ENCODE measurements at regions not wholly inside any gene's neighbourhood (a gene's known extent, or its start where the extent isn't known, plus 50 kb on each side); places are given as distances from the start of the nearest gene placed in this dataset.

GRCh38 chr12:3938042-3938544, 64.9 kb upstream of the PARP11 start:
- Mint-ChIP-seq H3K9me3 (peaks cover 0 to 11% (median 7%) of the 10 kb centered on the region in 7 donors), H3K27me3 (ENCODE audit: low read depth in 3 of 3) (peaks cover 1 to 4% (median 3%) of the 10 kb centered on the region in 3 donors), H3K4me3 (no peak overlapping the region), H3K27ac (no peak overlapping the region), H3K36me3 (no peaks in the 10 kb centered on the region), H3K4me1 (peaks cover 9% of the 10 kb centered on the region)
- Histone ChIP-seq H4K20me1 (ENCODE audit: insufficient read depth, low read length) (no peaks in the 10 kb centered on the region), H3K27me3 (ENCODE audit: control insufficient read depth in 2 of 2, insufficient read depth in 2 of 2, low read length in 2 of 2) (no peaks in the 10 kb centered on the region), H3K36me3 (replicated peaks in 1 of 2; ENCODE audit: control insufficient read depth in 1 of 2, insufficient read depth in 2 of 2, low read length in 2 of 2) (no peaks in the 10 kb centered on the region), H3K4me3 (replicated peaks in 1 of 3; ENCODE audit: low read depth in 2 of 3, low read length in 3 of 3) (no peak overlapping the region), H2AFZ (ENCODE audit: insufficient read depth, low read depth, low read length, poor library complexity, severe bottlenecking) (no peak overlapping the region), H3K4me1 (ENCODE audit: control insufficient read depth in 1 of 2, insufficient read depth in 2 of 2, low read length in 2 of 2) (no peaks in the 10 kb centered on the region), H3K9ac (ENCODE audit: insufficient read depth, low read length, poor library complexity, severe bottlenecking) (no peak overlapping the region), H3K9me3 (replicated peaks in 1 of 2; ENCODE audit: control insufficient read depth in 1 of 2, insufficient read depth in 1 of 2, low read length in 2 of 2) (peaks cover 0 to 5% of the 10 kb centered on the region in 2 donors), H3K27ac (ENCODE audit: low read depth in 1 of 2, low read length in 2 of 2) (no peak overlapping the region), H3K4me2 (replicated peaks; ENCODE audit: extremely low read depth, low read length, poor library complexity, severe bottlenecking) (no peak overlapping the region), H3K79me2 (ENCODE audit: insufficient read depth, low read length) (no peaks in the 10 kb centered on the region)
- intact Hi-C loops (cut with micrococcal nuclease) = no loop called here
- WGBS (ENCODE audit: insufficient coverage) = no CpG with 5 or more reads among the region's 3 CpGs
- TF ChIP-seq CTCF (IDR thresholded peaks at IDR 0.05) = no peak
- no peak for DNase-seq

DNA sequence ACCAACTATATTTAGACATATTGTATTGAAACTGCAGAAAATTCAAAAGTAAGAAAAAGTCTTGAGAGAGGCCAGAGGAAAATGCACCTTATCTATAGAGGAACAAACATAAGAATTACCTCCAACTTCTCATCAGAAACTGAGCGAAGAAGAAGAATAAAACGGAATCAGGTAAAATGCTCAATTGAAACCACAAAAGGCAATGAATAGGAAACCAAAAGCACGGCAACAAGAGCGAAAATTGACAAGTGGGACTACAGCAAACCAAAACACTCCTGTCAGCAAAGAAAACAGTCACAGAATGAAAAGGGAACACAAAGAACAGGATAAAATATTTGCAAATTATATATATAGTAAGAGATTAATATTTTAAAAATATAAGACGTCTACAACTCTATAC, 61.9 kb upstream of the PARP11 start:
- peaks cover 0 to 5% of the 10 kb centered on the region in 2 donors for H3K9me3 ChIP-seq (replicated peaks in 1 of 2; ENCODE audit: control insufficient read depth in 1 of 2, insufficient read depth in 1 of 2, low read length in 2 of 2)
- TF ChIP-seq CTCF (IDR thresholded peaks at IDR 0.05) = no peak
- Mint-ChIP-seq H3K4me3 (no peak overlapping the region), H3K27ac (no peak overlapping the region), H3K9me3 (peaks cover 0 to 11% (median 7%) of the 10 kb centered on the region in 7 donors), H3K36me3 (no peaks in the 10 kb centered on the region), H3K4me1 (peaks cover 11% of the 10 kb centered on the region), H3K27me3 (ENCODE audit: low read depth in 3 of 3) (peaks cover 0 to 4% (median 4%) of the 10 kb centered on the region in 3 donors)
- WGBS (ENCODE audit: insufficient coverage) = no CpG with 5 or more reads among the region's 5 CpGs
- intact Hi-C loops (cut with micrococcal nuclease) = no loop called here
- no peak overlapping the region for H3K9ac ChIP-seq (ENCODE audit: insufficient read depth, low read length, poor library complexity, severe bottlenecking)
- H3K4me1 ChIP-seq (ENCODE audit: control insufficient read depth in 1 of 2, insufficient read depth in 2 of 2, low read length in 2 of 2) = no peaks in the 10 kb centered on the region
- H3K4me2 ChIP-seq (replicated peaks; ENCODE audit: extremely low read depth, low read length, poor library complexity, severe bottlenecking) = no peak overlapping the region
- no peak for DNase-seq
- H2AFZ ChIP-seq (ENCODE audit: insufficient read depth, low read depth, low read length, poor library complexity, severe bottlenecking) = peak overlapping the region; percentile 17
- H3K4me3 ChIP-seq (replicated peaks in 1 of 3; ENCODE audit: low read depth in 2 of 3, low read length in 3 of 3) = no peak overlapping the region
- no peak overlapping the region for H3K27ac ChIP-seq (ENCODE audit: low read depth in 1 of 2, low read length in 2 of 2)
- H3K27me3 ChIP-seq (ENCODE audit: control insufficient read depth in 2 of 2, insufficient read depth in 2 of 2, low read length in 2 of 2) = no peaks in the 10 kb centered on the region
- no peaks in the 10 kb centered on the region for H3K79me2 ChIP-seq (ENCODE audit: insufficient read depth, low read length)
- H4K20me1 ChIP-seq (ENCODE audit: insufficient read depth, low read length) = no peaks in the 10 kb centered on the region
- no peaks in the 10 kb centered on the region for H3K36me3 ChIP-seq (replicated peaks in 1 of 2; ENCODE audit: control insufficient read depth in 1 of 2, insufficient read depth in 2 of 2, low read length in 2 of 2)
